Gastrocnemius medialis (tissue), 4 donors: ENCODE measurements at regions not wholly inside any gene's neighbourhood (a gene's known extent, or its start where the extent isn't known, plus 50 kb on each side); places are given as distances from the start of the nearest gene placed in this dataset.

Experiments used
- ATAC-seq, 2 donors: fragments of 150-250 bp; one replicate each; pipeline ENCODE4 v1.9.1; 2016
- DNase-seq, 2 donors: peaks; one replicate each; pipeline ENCODE4 v3.0.0-alpha.2; 2019
- H3K27ac ChIP-seq, 4 donors: fragments of 200-600 bp; sonication (generic); 1 replicate in 1 of 4; 2 replicates in 3 of 4; pipeline ENCODE4 v1.5.1; 2016 to 2018; ENCODE audit warnings: mild to moderate bottlenecking in 2 of 4, moderate library complexity in 1 of 4
- H3K27me3 ChIP-seq, 3 donors: fragments of 200-600 bp; sonication (generic) in 2 of 3; 1 replicate in 1 of 3; 2 replicates in 2 of 3; pipeline versions ENCODE4 v1.5.1 to v1.6.0; 2016 to 2019; ENCODE audit warnings: mild to moderate bottlenecking in 1 of 3, moderate library complexity in 1 of 3
- H3K36me3 ChIP-seq, 2 donors: fragments of 200-600 bp; sonication (generic) in 1 of 2; one replicate each; pipeline ENCODE4 v1.5.1; 2017 to 2018
- H3K4me1 ChIP-seq, 2 donors: fragments of 200-600 bp; sonication (generic) in 1 of 2; one replicate each; pipeline ENCODE4 v1.5.1; 2016 to 2017; ENCODE audit warnings: mild to moderate bottlenecking in 2 of 2
- H3K4me3 ChIP-seq, 4 donors: fragments of 200-600 bp; sonication (generic) in 3 of 4; 1 replicate in 1 of 4; 2 replicates in 3 of 4; pipeline ENCODE4 v1.5.1; 2016 to 2019; ENCODE audit warnings: mild to moderate bottlenecking in 2 of 4
- H3K9me3 ChIP-seq, 3 donors: fragments of 200-600 bp; sonication (generic) in 2 of 3; 1 replicate in 1 of 3; 2 replicates in 2 of 3; pipeline ENCODE4 v1.5.1; 2016 to 2019
- POLR2A ChIP-seq, 2 donors: fragments of 450-650 bp; IDR thresholded peaks; one replicate each; pipeline ENCODE4 v1.6.1; 2017; ENCODE audit warnings: antibody characterized with exemption in 2 of 2, mild to moderate bottlenecking in 2 of 2, moderate library complexity in 2 of 2
- in situ Hi-C, 4 donors: fragments of 200-750 bp; cut with MboI; loops; one replicate each; pipeline versions ENCODE4 v1.15.0 to v1.8.0; 2017; ENCODE audit warnings: low sequenced_read_pairs in 4 of 4
- intact Hi-C: fragments of 100-400 bp; cut with DNase I; formaldehyde crosslinking; loops from one replicate; pipeline ENCODE4 v1.15.1; 2023; ENCODE audit warnings: low total_unique reads
- TF ChIP-seq, protein P1 (sequence below), 5 experiments: fragments of 450-650 bp in 3 of 5; fragments of 200-600 bp in 2 of 5; sonication (generic) in 2 of 5; IDR thresholded peaks in 4 of 5; conservative IDR thresholded peaks in 1 of 5; 1 replicate in 4 of 5; 2 replicates in 1 of 5; pipeline ENCODE4 v1.5.1; 2016 to 2019; ENCODE audit warnings: antibody characterized with exemption in 5 of 5, mild to moderate bottlenecking in 3 of 5, moderate library complexity in 3 of 5

DNA sequence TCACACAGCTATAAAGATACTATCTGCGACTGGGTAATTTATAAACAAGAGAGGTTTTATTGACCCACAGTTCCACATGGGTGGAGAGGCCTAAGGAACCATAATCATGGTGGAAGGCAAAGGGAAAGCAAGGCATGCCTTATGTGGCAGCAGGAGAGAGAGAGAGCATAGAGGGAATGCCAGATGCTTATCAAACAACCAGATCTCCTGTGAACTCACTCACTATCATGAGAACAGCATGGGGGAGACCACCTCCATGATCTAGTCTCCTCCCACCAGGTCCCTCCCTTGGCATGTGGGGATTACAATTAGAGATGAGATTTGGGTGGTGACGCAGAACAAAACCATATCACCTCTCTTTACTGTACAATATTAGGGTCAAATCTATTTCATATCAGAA, 1101.6 kb upstream of the RAG2 start:
- ATAC-seq (no peak), DNase-seq (no peak)
- Histone ChIP-seq H3K27ac (no peak overlapping the region), H3K27me3 (no peaks in the 10 kb centered on the region), H3K9me3 (no peaks in the 10 kb centered on the region), H3K4me3 (no peak overlapping the region), H3K4me1 (no peaks in the 10 kb centered on the region), H3K36me3 (no peaks in the 10 kb centered on the region)
- in situ Hi-C loops: no loop called here
- no peak for TF ChIP-seq POLR2A (IDR thresholded peaks at IDR 0.05)
- TF ChIP-seq, protein P1, sequence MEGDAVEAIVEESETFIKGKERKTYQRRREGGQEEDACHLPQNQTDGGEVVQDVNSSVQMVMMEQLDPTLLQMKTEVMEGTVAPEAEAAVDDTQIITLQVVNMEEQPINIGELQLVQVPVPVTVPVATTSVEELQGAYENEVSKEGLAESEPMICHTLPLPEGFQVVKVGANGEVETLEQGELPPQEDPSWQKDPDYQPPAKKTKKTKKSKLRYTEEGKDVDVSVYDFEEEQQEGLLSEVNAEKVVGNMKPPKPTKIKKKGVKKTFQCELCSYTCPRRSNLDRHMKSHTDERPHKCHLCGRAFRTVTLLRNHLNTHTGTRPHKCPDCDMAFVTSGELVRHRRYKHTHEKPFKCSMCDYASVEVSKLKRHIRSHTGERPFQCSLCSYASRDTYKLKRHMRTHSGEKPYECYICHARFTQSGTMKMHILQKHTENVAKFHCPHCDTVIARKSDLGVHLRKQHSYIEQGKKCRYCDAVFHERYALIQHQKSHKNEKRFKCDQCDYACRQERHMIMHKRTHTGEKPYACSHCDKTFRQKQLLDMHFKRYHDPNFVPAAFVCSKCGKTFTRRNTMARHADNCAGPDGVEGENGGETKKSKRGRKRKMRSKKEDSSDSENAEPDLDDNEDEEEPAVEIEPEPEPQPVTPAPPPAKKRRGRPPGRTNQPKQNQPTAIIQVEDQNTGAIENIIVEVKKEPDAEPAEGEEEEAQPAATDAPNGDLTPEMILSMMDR (IDR thresholded peaks at IDR 0.05 in 4 of 5, conservative IDR thresholded peaks at IDR 0.05 in 1 of 5): no peak
- intact Hi-C loops: no loop called here

DNA sequence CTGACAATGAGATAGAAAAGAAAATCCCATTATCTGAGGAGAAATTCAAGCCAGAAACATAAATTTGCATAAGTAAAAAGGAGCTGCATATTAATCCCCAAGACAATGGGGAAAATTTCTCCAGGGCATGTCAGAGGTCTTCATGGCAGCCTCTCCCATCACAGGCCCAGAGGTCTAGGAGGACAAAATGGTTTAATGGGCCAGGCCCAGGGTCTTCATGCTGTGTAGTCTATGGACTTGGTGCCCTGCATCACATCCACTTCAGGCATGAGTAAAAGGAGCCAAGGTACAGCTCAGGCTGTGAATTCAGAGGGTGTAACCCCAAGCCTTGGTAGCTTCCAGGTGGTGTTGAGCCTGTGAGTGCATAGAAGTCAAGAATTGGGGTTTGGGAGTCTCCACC, 1097.2 kb upstream of the RAG2 start:
- Histone ChIP-seq H3K27me3 (no peaks in the 10 kb centered on the region), H3K4me1 (no peaks in the 10 kb centered on the region), H3K27ac (no peak overlapping the region), H3K9me3 (no peaks in the 10 kb centered on the region), H3K36me3 (no peaks in the 10 kb centered on the region), H3K4me3 (no peak overlapping the region)
- TF ChIP-seq POLR2A (IDR thresholded peaks at IDR 0.05): no peak
- TF ChIP-seq, protein P1 (IDR thresholded peaks at IDR 0.05 in 4 of 5, conservative IDR thresholded peaks at IDR 0.05 in 1 of 5): no peak
- in situ Hi-C loops (no loop called here), intact Hi-C loops (no loop called here)
- ATAC-seq (no peak), DNase-seq (no peak)

DNA sequence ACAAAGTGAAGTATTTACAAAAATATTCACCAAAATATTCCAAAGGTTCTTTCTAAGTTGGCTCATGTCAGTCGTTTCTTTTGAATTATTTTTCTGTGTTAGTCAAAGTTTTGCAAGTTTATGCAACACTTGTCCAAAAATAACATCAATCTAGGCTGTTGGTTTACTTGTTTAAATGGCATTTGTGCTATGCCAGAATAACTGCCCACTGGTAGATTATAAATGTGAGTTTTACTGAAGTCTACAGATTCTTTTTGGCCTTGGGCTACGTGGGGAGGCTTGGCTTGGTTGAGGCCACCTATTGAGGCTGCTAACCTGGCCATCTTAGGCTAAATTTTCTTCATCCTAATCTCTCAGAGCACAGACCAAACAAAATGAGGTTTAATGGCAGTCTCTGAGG, 1091.9 kb upstream of the RAG2 start:
- no peaks in the 10 kb centered on the region for H3K36me3 ChIP-seq
- no peak overlapping the region for H3K27ac ChIP-seq
- no peaks in the 10 kb centered on the region for H3K4me1 ChIP-seq
- intact Hi-C loops (no loop called here), in situ Hi-C loops (no loop called here)
- H3K9me3 ChIP-seq: no peaks in the 10 kb centered on the region
- TF ChIP-seq, protein P1 (IDR thresholded peaks at IDR 0.05 in 4 of 5, conservative IDR thresholded peaks at IDR 0.05 in 1 of 5): no peak
- no peak for TF ChIP-seq POLR2A (IDR thresholded peaks at IDR 0.05)
- no peaks in the 10 kb centered on the region for H3K27me3 ChIP-seq
- ATAC-seq (no peak), DNase-seq (no peak)
- no peak overlapping the region for H3K4me3 ChIP-seq

DNA sequence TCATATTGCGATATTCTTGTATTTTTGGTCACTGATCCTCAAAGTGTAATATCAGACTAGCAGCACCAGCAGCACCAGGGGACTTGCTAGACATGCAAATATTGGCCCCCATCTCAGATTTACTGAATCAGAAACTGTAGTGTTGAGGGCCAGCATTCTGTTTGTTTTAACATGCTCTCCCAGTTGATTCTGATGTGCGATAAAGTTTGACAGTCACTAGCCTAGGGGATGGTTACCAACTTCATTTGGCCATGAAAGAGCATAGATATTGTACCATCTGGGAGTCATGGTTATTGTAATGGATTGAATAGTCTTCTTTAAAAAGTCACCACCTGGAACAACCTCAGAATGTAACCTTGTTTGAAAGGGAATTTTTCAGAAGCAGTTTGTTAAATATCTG, 1090.4 kb upstream of the RAG2 start:
- ATAC-seq (no peak), DNase-seq (no peak)
- in situ Hi-C loops (no loop called here), intact Hi-C loops (no loop called here)
- Histone ChIP-seq H3K36me3 (no peaks in the 10 kb centered on the region), H3K4me3 (no peak overlapping the region), H3K27me3 (no peaks in the 10 kb centered on the region), H3K4me1 (no peaks in the 10 kb centered on the region), H3K27ac (no peak overlapping the region), H3K9me3 (no peaks in the 10 kb centered on the region)
- no peak for TF ChIP-seq POLR2A (IDR thresholded peaks at IDR 0.05)
- TF ChIP-seq, protein P1 (IDR thresholded peaks at IDR 0.05 in 4 of 5, conservative IDR thresholded peaks at IDR 0.05 in 1 of 5): no peak

DNA sequence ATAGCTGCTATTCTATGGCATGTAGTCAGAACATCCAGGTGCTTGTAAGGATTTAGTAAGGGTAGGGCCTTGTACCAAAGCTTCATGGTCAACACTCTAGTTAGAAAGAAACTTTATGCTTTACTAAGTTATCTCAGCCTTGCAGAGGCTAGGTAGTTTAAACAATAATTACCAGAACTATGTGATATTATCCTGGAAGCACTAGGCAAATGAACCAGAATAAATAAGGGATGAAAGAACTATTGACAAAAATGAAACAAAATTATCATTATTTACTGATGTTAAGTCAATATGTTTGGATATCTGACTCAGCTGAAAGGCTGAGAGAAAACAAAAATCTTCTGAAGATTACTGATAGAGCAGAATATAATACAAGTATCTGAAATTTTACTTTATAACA, 1089.1 kb upstream of the RAG2 start:
- DNase-seq: no peak
- TF ChIP-seq, protein P1 (IDR thresholded peaks at IDR 0.05 in 4 of 5, conservative IDR thresholded peaks at IDR 0.05 in 1 of 5): no peak
- no peak for TF ChIP-seq POLR2A (IDR thresholded peaks at IDR 0.05)
- Histone ChIP-seq H3K36me3 (no peaks in the 10 kb centered on the region), H3K27me3 (no peaks in the 10 kb centered on the region), H3K9me3 (no peaks in the 10 kb centered on the region), H3K4me1 (no peaks in the 10 kb centered on the region), H3K4me3 (no peak overlapping the region), H3K27ac (no peak overlapping the region)
- ATAC-seq: no peak
- intact Hi-C loops (no loop called here), in situ Hi-C loops (no loop called here)
